Activated T-helper 2 cell treated with anti-CD3 and anti-CD28 coated beads, Interferon-gamma antibody, Interleukin-2, Interleukin-4, amounts not matched to agents 10 μg/mL and 5 μg/mL and 100 μg/mL, durations not matched to agents 14 hours and 24 hours and 36 hours (primary cell): ENCODE measurements at regions not wholly inside any gene's neighbourhood (a gene's known extent, or its start where the extent isn't known, plus 50 kb on each side); places are given as distances from the start of the nearest gene placed in this dataset.
A peak's percentile ranks its signal among the peaks of the same experiment; 100 is the strongest.
"Not testable (repeated sequence)": the region's sequence is repeated elsewhere in the genome, so short reads cannot be mapped to it uniquely, and the experiment has no call there.

Experiments
- DNase-seq: peaks from one replicate; pipeline ENCODE4 v3.0.0; 2021; ENCODE audit warnings: low spot score
- H3K27ac Mint-ChIP-seq: one replicate; pipeline ENCODE4 v1.8.0; 2021; ENCODE audit warnings: mixed read lengths
- H3K27me3 Mint-ChIP-seq: one replicate; pipeline ENCODE4 v1.8.0; 2021; ENCODE audit warnings: low read depth, mixed read lengths
- H3K36me3 Mint-ChIP-seq: one replicate; pipeline ENCODE4 v1.8.0; 2021; ENCODE audit warnings: low read depth, mixed read lengths
- H3K4me1 Mint-ChIP-seq: one replicate; pipeline ENCODE4 v1.8.0; 2021; ENCODE audit warnings: low read depth, mixed read lengths
- H3K4me3 Mint-ChIP-seq: one replicate; pipeline ENCODE4 v1.8.0; 2021; ENCODE audit warnings: low read depth, mild to moderate bottlenecking, moderate library complexity, mixed read lengths
- H3K9me3 Mint-ChIP-seq: one replicate; pipeline ENCODE4 v1.8.0; 2021; ENCODE audit warnings: mixed read lengths
- intact Hi-C: fragments of 100-400 bp; cut with micrococcal nuclease; formaldehyde crosslinking; loops from one replicate; pipeline ENCODE4 v1.15.1; 2023

- H3K9me3 Mint-ChIP-seq, H3K27me3 Mint-ChIP-seq, DNase-seq, intact Hi-C loops, H3K4me1 Mint-ChIP-seq, H3K36me3 Mint-ChIP-seq, H3K27ac Mint-ChIP-seq, H3K4me3 Mint-ChIP-seq: not testable (repeated sequence)
Measured at GRCh38 chr15:34528055-34528754, 55.2 kb downstream of the GOLGA8B start.

- H3K4me1 Mint-ChIP-seq, H3K36me3 Mint-ChIP-seq, H3K27ac Mint-ChIP-seq, intact Hi-C loops, H3K4me3 Mint-ChIP-seq, H3K9me3 Mint-ChIP-seq, H3K27me3 Mint-ChIP-seq, DNase-seq: not testable (repeated sequence)
Measured at GRCh38 chr15:34527641-34528040, 55.8 kb downstream of the GOLGA8B start.

GRCh38 chr15:34523849-34524248 is 59.6 kb downstream of the GOLGA8B start:
- not testable (repeated sequence) for H3K36me3 Mint-ChIP-seq, H3K27me3 Mint-ChIP-seq, H3K4me3 Mint-ChIP-seq

GRCh38 chr15:34522601-34523000 is 60.9 kb downstream of the GOLGA8B start:
- H3K4me1 Mint-ChIP-seq, H3K36me3 Mint-ChIP-seq, DNase-seq, H3K27ac Mint-ChIP-seq, H3K9me3 Mint-ChIP-seq, H3K4me3 Mint-ChIP-seq, intact Hi-C loops, H3K27me3 Mint-ChIP-seq: not testable (repeated sequence)

More at GRCh38 chr15:34523849-34524248, 59.6 kb downstream of the GOLGA8B start:
- H3K4me1 Mint-ChIP-seq, H3K27ac Mint-ChIP-seq, intact Hi-C loops, H3K9me3 Mint-ChIP-seq, DNase-seq: not testable (repeated sequence)

GRCh38 chr15:34521802-34522485 is 61.5 kb downstream of the GOLGA8B start:
- H3K27me3 Mint-ChIP-seq, H3K27ac Mint-ChIP-seq, DNase-seq, intact Hi-C loops, H3K4me1 Mint-ChIP-seq, H3K4me3 Mint-ChIP-seq, H3K36me3 Mint-ChIP-seq, H3K9me3 Mint-ChIP-seq: not testable (repeated sequence)

GRCh38 chr15:34520566-34520965 is 62.9 kb downstream of the GOLGA8B start:
- intact Hi-C loops: no loop called here
- Mint-ChIP-seq H3K4me3 (no peak overlapping the region), H3K27me3 (peaks cover 15% of the 10 kb centered on the region), H3K4me1 (no peaks in the 10 kb centered on the region), H3K27ac (no peak overlapping the region), H3K36me3 (no peaks in the 10 kb centered on the region), H3K9me3 (no peaks in the 10 kb centered on the region)
- DNase-seq: no peak

GRCh38 chr15:34520010-34520409 is 63.4 kb downstream of the GOLGA8B start:
- DNase-seq, H3K9me3 Mint-ChIP-seq, H3K36me3 Mint-ChIP-seq, intact Hi-C loops, H3K4me1 Mint-ChIP-seq, H3K27ac Mint-ChIP-seq, H3K4me3 Mint-ChIP-seq: not testable (repeated sequence)
- peaks cover 21% of the 10 kb centered on the region for H3K27me3 Mint-ChIP-seq

GRCh38 chr15:34514251-34514670 is 69.2 kb downstream of the GOLGA8B start:
- no peaks in the 10 kb centered on the region for H3K36me3 Mint-ChIP-seq
- H3K4me3 Mint-ChIP-seq: peak overlapping the region; percentile 77
- no peaks in the 10 kb centered on the region for H3K9me3 Mint-ChIP-seq
- H3K4me1 Mint-ChIP-seq: peaks cover 15% of the 10 kb centered on the region
- peaks cover 57% of the 10 kb centered on the region for H3K27me3 Mint-ChIP-seq
- no peak overlapping the region for H3K27ac Mint-ChIP-seq
- intact Hi-C loops: loop anchor here (2.0 to 10.0 kb wide), 2 partner anchors 75 to 79 kb away; partner anchors contain the start of gene GOLGA8A
- DNase-seq: no peak

GRCh38 chr15:34512628-34513027 is 70.8 kb downstream of the GOLGA8B start:
- H3K36me3 Mint-ChIP-seq: no peaks in the 10 kb centered on the region
- H3K27me3 Mint-ChIP-seq: peaks cover 63% of the 10 kb centered on the region
- H3K9me3 Mint-ChIP-seq: no peaks in the 10 kb centered on the region
- intact Hi-C loops: loop anchor here (10.0 kb wide), 1 partner anchor 78 kb away; the partner anchor contains the start of gene GOLGA8A
- H3K4me1 Mint-ChIP-seq: peaks cover 15% of the 10 kb centered on the region
- H3K27ac Mint-ChIP-seq: no peak overlapping the region
- DNase-seq: no peak
- H3K4me3 Mint-ChIP-seq: peak overlapping the region; percentile 32

GRCh38 chr15:34501131-34501530 is 63.5 kb upstream of the GOLGA8A start:
- H3K27ac Mint-ChIP-seq: no peak overlapping the region
- no peak for DNase-seq
- no peak overlapping the region for H3K4me3 Mint-ChIP-seq
- H3K36me3 Mint-ChIP-seq: no peaks in the 10 kb centered on the region
- no peaks in the 10 kb centered on the region for H3K4me1 Mint-ChIP-seq
- H3K9me3 Mint-ChIP-seq: no peaks in the 10 kb centered on the region
- H3K27me3 Mint-ChIP-seq: peaks cover 73% of the 10 kb centered on the region
- intact Hi-C loops: no loop called here

GRCh38 chr15:34496207-34496995 is 58.8 kb upstream of the GOLGA8A start:
- Mint-ChIP-seq H3K9me3 (peaks cover 4% of the 10 kb centered on the region), H3K36me3 (no peaks in the 10 kb centered on the region), H3K4me3 (no peak overlapping the region), H3K27ac (no peak overlapping the region), H3K4me1 (no peaks in the 10 kb centered on the region), H3K27me3 (peaks cover 70% of the 10 kb centered on the region)
- no peak for DNase-seq
- intact Hi-C loops: loop anchor here (5.0 kb wide), 1 partner anchor 39 kb away; no protein-coding TSS in a partner anchor

- not testable (repeated sequence) for H3K4me1 Mint-ChIP-seq, H3K4me3 Mint-ChIP-seq, H3K27ac Mint-ChIP-seq, DNase-seq, H3K36me3 Mint-ChIP-seq, H3K9me3 Mint-ChIP-seq
- peaks cover 72% of the 10 kb centered on the region for H3K27me3 Mint-ChIP-seq
- intact Hi-C loops: loop anchor here (5.0 kb wide), 1 partner anchor 38 kb away; no protein-coding TSS in a partner anchor
Measured at GRCh38 chr15:34495707-34496106, 58.1 kb upstream of the GOLGA8A start.

GRCh38 chr15:34494084-34494399 is 56.4 kb upstream of the GOLGA8A start:
- Mint-ChIP-seq H3K27ac (no peak overlapping the region), H3K4me3 (no peak overlapping the region), H3K36me3 (peaks cover 6% of the 10 kb centered on the region), H3K9me3 (peaks cover 12% of the 10 kb centered on the region), H3K27me3 (peaks cover 70% of the 10 kb centered on the region), H3K4me1 (peaks cover 3% of the 10 kb centered on the region)
- intact Hi-C loops: no loop called here
- no peak for DNase-seq
